ENCODE measurements at regions not wholly inside any gene's neighbourhood (a gene's known extent, or its start where the extent isn't known, plus 50 kb on each side); places are given as distances from the start of the nearest gene placed in this dataset.

- Histone ChIP-seq H3K4me1 (ENCODE audit: control insufficient read depth, insufficient read depth, low read length) (peaks cover under 1% of the 10 kb centered on the region), H3K36me3 (ENCODE audit: insufficient read depth, low read length) (no peaks in the 10 kb centered on the region), H3K4me2 (ENCODE audit: low read length) (no peak overlapping the region), H3K9ac (ENCODE audit: low read depth, low read length) (no peak overlapping the region), H3K27me3 (ENCODE audit: control insufficient read depth, insufficient read depth, low read length) (no peaks in the 10 kb centered on the region), H3K4me3 (ENCODE audit: low read length) (no peak overlapping the region), H3K9me3 (replicated peaks; ENCODE audit: low read length) (no peaks in the 10 kb centered on the region)
Measured at GRCh38 chr1:217004776-217005436, 281.7 kb upstream of the ESRRG start.

- H3K9me3 ChIP-seq (replicated peaks; ENCODE audit: low read length) = no peaks in the 10 kb centered on the region
- no peak overlapping the region for H3K4me3 ChIP-seq (ENCODE audit: low read length)
- no peak overlapping the region for H3K4me2 ChIP-seq (ENCODE audit: low read length)
- H3K9ac ChIP-seq (ENCODE audit: low read depth, low read length) = no peak overlapping the region
- no peaks in the 10 kb centered on the region for H3K27me3 ChIP-seq (ENCODE audit: control insufficient read depth, insufficient read depth, low read length)
- H3K4me1 ChIP-seq (ENCODE audit: control insufficient read depth, insufficient read depth, low read length) = no peaks in the 10 kb centered on the region
- no peaks in the 10 kb centered on the region for H3K36me3 ChIP-seq (ENCODE audit: insufficient read depth, low read length)
Measured at GRCh38 chr1:217003355-217003754, 280.1 kb upstream of the ESRRG start.

DNA sequence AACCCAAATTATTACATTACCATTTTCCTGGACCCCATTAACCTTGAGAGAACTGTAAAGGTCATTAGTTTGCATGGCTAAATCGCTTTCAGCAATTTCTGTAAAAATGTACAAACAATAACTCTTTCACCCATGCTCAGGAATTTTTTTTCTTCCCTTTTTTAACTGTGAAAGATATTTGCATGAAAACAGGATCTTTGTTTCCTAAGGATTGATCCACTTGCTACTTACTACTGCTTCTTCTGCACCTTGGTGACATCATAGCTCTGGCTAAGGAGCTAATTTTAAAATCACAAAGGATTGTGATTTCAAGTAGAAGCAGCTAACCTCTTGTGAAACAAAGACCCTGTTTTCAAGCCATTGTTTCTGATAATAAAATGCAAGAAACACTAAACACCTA is 274.6 kb upstream of the ESRRG start:
- H3K4me2 ChIP-seq (ENCODE audit: low read length) = no peak overlapping the region
- H3K36me3 ChIP-seq (ENCODE audit: insufficient read depth, low read length) = no peaks in the 10 kb centered on the region
- H3K27me3 ChIP-seq (ENCODE audit: control insufficient read depth, insufficient read depth, low read length) = no peaks in the 10 kb centered on the region
- H3K9me3 ChIP-seq (replicated peaks; ENCODE audit: low read length) = no peaks in the 10 kb centered on the region
- no peaks in the 10 kb centered on the region for H3K4me1 ChIP-seq (ENCODE audit: control insufficient read depth, insufficient read depth, low read length)
- no peak overlapping the region for H3K9ac ChIP-seq (ENCODE audit: low read depth, low read length)
- H3K4me3 ChIP-seq (ENCODE audit: low read length) = no peak overlapping the region

DNA sequence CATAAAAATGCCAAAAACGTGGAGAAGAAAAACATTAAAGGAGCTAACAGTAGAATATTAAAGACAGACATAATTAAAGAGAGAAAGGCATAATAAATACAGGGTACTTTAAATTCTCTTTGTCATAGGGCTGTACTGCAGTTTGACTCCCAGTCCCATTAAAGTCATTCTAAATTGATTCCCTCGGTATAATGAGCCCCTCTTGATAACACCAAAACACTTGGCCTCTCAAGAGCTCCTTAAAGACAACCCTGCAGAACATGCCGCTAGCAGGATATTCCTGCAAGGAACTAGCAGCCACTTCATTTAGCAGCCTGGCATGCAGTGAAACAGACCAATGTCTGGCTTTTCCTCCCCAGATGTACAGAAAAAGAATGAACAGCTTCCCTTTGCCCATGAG is 273.8 kb upstream of the ESRRG start:
- no peak overlapping the region for H3K4me3 ChIP-seq (ENCODE audit: low read length)
- no peaks in the 10 kb centered on the region for H3K36me3 ChIP-seq (ENCODE audit: insufficient read depth, low read length)
- no peaks in the 10 kb centered on the region for H3K4me1 ChIP-seq (ENCODE audit: control insufficient read depth, insufficient read depth, low read length)
- no peaks in the 10 kb centered on the region for H3K9me3 ChIP-seq (replicated peaks; ENCODE audit: low read length)
- no peak overlapping the region for H3K4me2 ChIP-seq (ENCODE audit: low read length)
- H3K27me3 ChIP-seq (ENCODE audit: control insufficient read depth, insufficient read depth, low read length) = no peaks in the 10 kb centered on the region
- H3K9ac ChIP-seq (ENCODE audit: low read depth, low read length) = no peak overlapping the region

DNA sequence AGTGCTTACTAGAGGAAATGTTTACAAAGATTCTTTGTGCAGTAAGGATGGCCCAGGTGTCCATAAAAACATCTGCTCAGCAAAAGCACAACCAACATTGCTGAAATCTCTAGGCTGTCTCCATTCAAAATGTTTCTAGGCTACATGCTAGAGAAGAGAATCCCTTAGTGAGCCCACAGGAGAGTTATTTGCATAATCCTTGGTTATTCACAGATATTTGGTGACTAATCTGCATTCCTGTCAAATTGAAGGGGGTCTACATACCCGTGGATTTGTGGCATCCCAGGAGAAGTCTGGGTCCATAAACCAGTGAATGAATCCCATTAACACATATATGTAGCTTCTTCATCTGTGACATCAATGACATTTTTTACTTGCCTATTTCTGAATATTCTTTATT is 261.3 kb upstream of the ESRRG start:
- Histone ChIP-seq H3K27me3 (ENCODE audit: control insufficient read depth, insufficient read depth, low read length) (no peaks in the 10 kb centered on the region), H3K9ac (ENCODE audit: low read depth, low read length) (no peak overlapping the region), H3K36me3 (ENCODE audit: insufficient read depth, low read length) (no peaks in the 10 kb centered on the region), H3K4me3 (ENCODE audit: low read length) (no peak overlapping the region), H3K4me1 (ENCODE audit: control insufficient read depth, insufficient read depth, low read length) (no peaks in the 10 kb centered on the region), H3K9me3 (replicated peaks; ENCODE audit: low read length) (no peaks in the 10 kb centered on the region), H3K4me2 (ENCODE audit: low read length) (no peak overlapping the region)

GRCh38 chr1:216983823-216984222 is 260.6 kb upstream of the ESRRG start:
- no peak overlapping the region for H3K9ac ChIP-seq (ENCODE audit: low read depth, low read length)
- no peak overlapping the region for H3K4me2 ChIP-seq (ENCODE audit: low read length)
- no peaks in the 10 kb centered on the region for H3K36me3 ChIP-seq (ENCODE audit: insufficient read depth, low read length)
- H3K4me3 ChIP-seq (ENCODE audit: low read length) = no peak overlapping the region
- no peaks in the 10 kb centered on the region for H3K9me3 ChIP-seq (replicated peaks; ENCODE audit: low read length)
- H3K4me1 ChIP-seq (ENCODE audit: control insufficient read depth, insufficient read depth, low read length) = no peaks in the 10 kb centered on the region
- H3K27me3 ChIP-seq (ENCODE audit: control insufficient read depth, insufficient read depth, low read length) = no peaks in the 10 kb centered on the region

DNA sequence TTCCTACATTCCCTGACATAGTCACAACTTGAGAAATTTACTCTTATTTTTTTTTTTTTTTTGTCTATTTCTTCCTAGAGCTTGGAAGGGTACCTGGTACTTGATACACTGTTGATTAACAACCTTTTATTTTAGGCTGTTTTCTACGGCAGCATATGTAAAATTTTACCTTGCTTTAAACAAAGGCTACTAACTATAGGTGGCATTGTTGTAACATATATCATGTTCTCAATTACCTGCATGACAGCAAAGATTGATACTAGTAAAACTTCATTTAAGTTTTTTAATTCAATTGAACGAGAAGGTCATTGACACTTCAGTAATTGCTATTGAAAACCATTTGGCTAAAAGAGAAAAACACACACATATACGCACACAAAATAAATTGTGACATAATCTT is 238.3 kb upstream of the ESRRG start:
- no peaks in the 10 kb centered on the region for H3K27me3 ChIP-seq (ENCODE audit: control insufficient read depth, insufficient read depth, low read length)

GRCh38 chr1:216960716-216961115 is 237.5 kb upstream of the ESRRG start:
- Histone ChIP-seq H3K4me3 (ENCODE audit: low read length) (no peak overlapping the region), H3K9me3 (replicated peaks; ENCODE audit: low read length) (no peaks in the 10 kb centered on the region), H3K9ac (ENCODE audit: low read depth, low read length) (no peak overlapping the region)

More for the DNA sequence above, 238.3 kb upstream of the ESRRG start:
- Histone ChIP-seq H3K9me3 (replicated peaks; ENCODE audit: low read length) (no peaks in the 10 kb centered on the region), H3K4me1 (ENCODE audit: control insufficient read depth, insufficient read depth, low read length) (no peaks in the 10 kb centered on the region), H3K9ac (ENCODE audit: low read depth, low read length) (no peak overlapping the region), H3K4me2 (ENCODE audit: low read length) (no peak overlapping the region), H3K36me3 (ENCODE audit: insufficient read depth, low read length) (no peaks in the 10 kb centered on the region), H3K4me3 (ENCODE audit: low read length) (no peak overlapping the region)

DNA sequence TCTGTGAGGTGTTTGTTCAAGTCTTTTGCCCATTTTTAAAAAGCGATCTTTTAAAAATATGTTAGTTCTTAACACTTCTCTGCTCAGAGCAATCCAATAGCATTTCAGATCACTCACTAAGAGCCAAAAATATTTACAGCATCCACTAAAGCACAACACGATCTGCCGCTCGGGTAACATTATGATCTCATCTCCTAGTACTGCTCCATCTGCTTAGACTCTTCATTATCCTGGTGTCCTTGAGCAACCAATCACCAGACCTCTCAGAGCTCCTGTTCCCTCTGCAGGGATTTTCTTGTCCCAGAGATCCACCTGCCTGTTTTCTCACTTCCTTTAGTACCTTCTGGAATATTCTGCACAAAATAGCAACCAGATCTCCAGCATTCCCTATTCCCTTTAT is 235.3 kb upstream of the ESRRG start:
- Histone ChIP-seq H3K36me3 (ENCODE audit: insufficient read depth, low read length) (no peaks in the 10 kb centered on the region), H3K27me3 (ENCODE audit: control insufficient read depth, insufficient read depth, low read length) (no peaks in the 10 kb centered on the region), H3K4me2 (ENCODE audit: low read length) (no peak overlapping the region), H3K9ac (ENCODE audit: low read depth, low read length) (no peak overlapping the region), H3K4me1 (ENCODE audit: control insufficient read depth, insufficient read depth, low read length) (no peaks in the 10 kb centered on the region), H3K9me3 (replicated peaks; ENCODE audit: low read length) (no peaks in the 10 kb centered on the region), H3K4me3 (ENCODE audit: low read length) (no peak overlapping the region)

More at GRCh38 chr1:216960716-216961115, 237.5 kb upstream of the ESRRG start:
- Histone ChIP-seq H3K27me3 (ENCODE audit: control insufficient read depth, insufficient read depth, low read length) (no peaks in the 10 kb centered on the region), H3K36me3 (ENCODE audit: insufficient read depth, low read length) (no peaks in the 10 kb centered on the region), H3K4me1 (ENCODE audit: control insufficient read depth, insufficient read depth, low read length) (no peaks in the 10 kb centered on the region), H3K4me2 (ENCODE audit: low read length) (no peak overlapping the region)

DNA sequence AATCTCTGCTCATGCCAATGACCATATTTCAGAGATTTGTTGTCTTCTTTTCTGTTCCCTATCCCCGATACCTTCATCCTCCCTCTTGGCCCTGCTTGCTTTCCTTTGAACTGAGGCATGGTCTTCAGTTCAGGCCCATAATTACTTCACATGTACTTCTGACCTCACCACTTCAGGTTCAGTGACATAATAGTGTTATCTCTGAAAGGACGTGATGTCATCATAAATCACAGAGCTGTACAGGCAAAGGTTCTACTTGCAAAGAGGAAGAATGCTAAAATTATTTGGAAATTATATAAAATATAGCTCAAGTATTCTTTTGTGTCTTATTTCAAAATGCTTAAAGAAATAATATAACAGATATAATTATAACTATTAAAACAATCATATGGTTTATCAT is 230.3 kb upstream of the ESRRG start:
- Histone ChIP-seq H3K4me2 (ENCODE audit: low read length) (no peak overlapping the region), H3K4me3 (ENCODE audit: low read length) (no peak overlapping the region), H3K36me3 (ENCODE audit: insufficient read depth, low read length) (no peaks in the 10 kb centered on the region), H3K4me1 (ENCODE audit: control insufficient read depth, insufficient read depth, low read length) (no peaks in the 10 kb centered on the region), H3K27me3 (ENCODE audit: control insufficient read depth, insufficient read depth, low read length) (no peaks in the 10 kb centered on the region), H3K9ac (ENCODE audit: low read depth, low read length) (no peak overlapping the region), H3K9me3 (replicated peaks; ENCODE audit: low read length) (no peaks in the 10 kb centered on the region)

DNA sequence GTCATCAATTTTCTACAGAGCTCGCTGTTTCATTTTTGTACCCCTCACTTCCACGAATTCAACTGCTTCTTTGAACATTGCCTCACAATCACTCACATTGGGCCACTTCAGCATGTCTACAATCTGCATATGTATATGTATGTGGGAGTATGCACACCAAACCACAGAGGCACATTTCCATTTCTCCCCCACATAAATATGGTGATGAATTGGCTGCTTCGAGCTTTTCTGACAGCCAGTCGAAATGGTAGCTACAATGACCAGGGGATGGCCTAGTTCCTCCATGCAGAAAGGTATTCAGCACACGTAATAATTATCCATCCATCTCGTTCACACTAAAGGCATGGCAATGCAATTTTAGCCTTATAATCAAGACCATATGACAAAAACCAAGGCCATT is 229.6 kb upstream of the ESRRG start:
- Histone ChIP-seq H3K36me3 (ENCODE audit: insufficient read depth, low read length) (no peaks in the 10 kb centered on the region), H3K9ac (ENCODE audit: low read depth, low read length) (no peak overlapping the region), H3K9me3 (replicated peaks; ENCODE audit: low read length) (no peaks in the 10 kb centered on the region), H3K4me2 (ENCODE audit: low read length) (no peak overlapping the region), H3K27me3 (ENCODE audit: control insufficient read depth, insufficient read depth, low read length) (no peaks in the 10 kb centered on the region), H3K4me1 (ENCODE audit: control insufficient read depth, insufficient read depth, low read length) (no peaks in the 10 kb centered on the region), H3K4me3 (ENCODE audit: low read length) (no peak overlapping the region)

GRCh38 chr1:216945538-216946080 is 222.4 kb upstream of the ESRRG start:
- Histone ChIP-seq H3K36me3 (ENCODE audit: insufficient read depth, low read length) (no peaks in the 10 kb centered on the region), H3K4me2 (ENCODE audit: low read length) (no peak overlapping the region), H3K4me3 (ENCODE audit: low read length) (no peak overlapping the region), H3K9me3 (replicated peaks; ENCODE audit: low read length) (no peaks in the 10 kb centered on the region), H3K9ac (ENCODE audit: low read depth, low read length) (no peak overlapping the region), H3K4me1 (ENCODE audit: control insufficient read depth, insufficient read depth, low read length) (no peaks in the 10 kb centered on the region), H3K27me3 (ENCODE audit: control insufficient read depth, insufficient read depth, low read length) (no peaks in the 10 kb centered on the region)

Data from skeletal muscle satellite cell (primary cell).